ENCODE measurements at regions not wholly inside any gene's neighbourhood (a gene's known extent, or its start where the extent isn't known, plus 50 kb on each side); places are given as distances from the start of the nearest gene placed in this dataset.

DNA sequence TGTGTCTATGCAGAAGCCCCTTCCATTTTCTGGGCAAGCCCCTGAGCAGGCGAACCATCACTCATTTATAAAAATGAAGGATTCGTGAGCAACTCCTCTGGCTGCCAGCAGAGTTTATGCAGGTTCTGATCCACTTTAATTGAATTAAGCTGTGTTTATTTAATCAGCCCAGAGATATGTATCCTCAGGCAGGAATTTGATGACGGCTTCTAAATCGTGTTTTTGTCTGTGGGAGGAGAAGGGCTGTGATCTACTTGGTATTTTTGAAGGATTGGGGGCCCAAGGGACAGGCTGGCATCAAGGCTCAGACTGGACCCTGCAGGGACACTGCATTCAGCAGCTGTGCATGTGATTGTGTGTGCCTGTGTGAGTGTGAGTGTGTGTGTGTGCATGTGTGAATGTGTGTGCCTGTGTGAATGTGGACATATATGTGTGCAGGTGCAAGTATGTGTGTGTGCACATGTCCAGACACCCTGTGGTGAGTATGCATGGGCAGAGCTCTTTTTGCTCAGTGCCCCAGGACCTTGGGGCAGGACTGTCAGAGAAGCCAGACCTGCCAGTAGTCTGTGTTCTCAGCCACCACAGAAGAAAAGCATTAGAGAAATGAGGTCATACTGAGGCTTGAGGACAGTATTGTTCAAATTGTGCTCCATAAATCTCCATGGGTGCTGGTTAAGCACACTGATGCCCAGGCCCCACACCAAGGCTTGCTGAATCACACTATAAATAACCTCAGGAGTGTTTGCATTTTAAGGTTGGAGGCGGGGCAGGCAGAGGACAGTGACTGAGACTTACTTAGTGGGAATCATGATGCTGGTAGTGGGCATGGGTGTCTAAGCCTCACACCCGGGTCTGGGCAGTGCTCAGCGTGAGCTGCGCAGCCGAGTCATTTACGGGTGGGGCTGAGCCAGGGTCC, 164.0 kb downstream of the CARTPT start:
- Histone ChIP-seq H3K9ac (ENCODE audit: insufficient read depth, low read depth, low read length) (no peak overlapping the region), H3K27me3 (ENCODE audit: control insufficient read depth in 1 of 2, insufficient read depth in 2 of 2, low read length in 2 of 2) (peaks cover 0 to 8% of the 10 kb centered on the region in 2 experiments; a peak in 3 of 5 replicates), H3K36me3 (replicated peaks in 1 of 2; ENCODE audit: control insufficient read depth in 1 of 2, insufficient read depth in 2 of 2, low read length in 2 of 2) (no peaks in the 10 kb centered on the region), H3K27ac (ENCODE audit: extremely low read length, insufficient read depth, low read length) (no peak overlapping the region), H3K9me3 (ENCODE audit: low read length) (no peaks in the 10 kb centered on the region), H3K4me2 (ENCODE audit: low read depth, low read length) (no peak overlapping the region), H4K20me1 (ENCODE audit: insufficient read depth, low read length) (no peaks in the 10 kb centered on the region), H3K4me3 (replicated peaks in 1 of 3; ENCODE audit: insufficient read depth in 1 of 3, low read depth in 2 of 3, low read length in 3 of 3) (no peak overlapping the region), H2AFZ (ENCODE audit: low read length) (no peak overlapping the region), H3K4me1 (ENCODE audit: insufficient read depth, low read length) (no peaks in the 10 kb centered on the region), H3K79me2 (ENCODE audit: insufficient read depth, low read length) (no peaks in the 10 kb centered on the region)
- DNase-seq (ENCODE audit: low spot score), result no peak
- 52% methylated on average over 10 of the region's 10 CpGs for WGBS (ENCODE audit: low lambda C conversion rate)
- no peak for TF ChIP-seq ZNF678 (CRISPR knock-in tag; IDR thresholded peaks at IDR 0.05)
- no peak for TF ChIP-seq TBX2 (CRISPR knock-in tag; IDR thresholded peaks at IDR 0.05; ENCODE audit: borderline replicate concordance)
- TF ChIP-seq FOXK2 (IDR thresholded peaks at IDR 0.05), result no peak
- TF ChIP-seq, protein P1, sequence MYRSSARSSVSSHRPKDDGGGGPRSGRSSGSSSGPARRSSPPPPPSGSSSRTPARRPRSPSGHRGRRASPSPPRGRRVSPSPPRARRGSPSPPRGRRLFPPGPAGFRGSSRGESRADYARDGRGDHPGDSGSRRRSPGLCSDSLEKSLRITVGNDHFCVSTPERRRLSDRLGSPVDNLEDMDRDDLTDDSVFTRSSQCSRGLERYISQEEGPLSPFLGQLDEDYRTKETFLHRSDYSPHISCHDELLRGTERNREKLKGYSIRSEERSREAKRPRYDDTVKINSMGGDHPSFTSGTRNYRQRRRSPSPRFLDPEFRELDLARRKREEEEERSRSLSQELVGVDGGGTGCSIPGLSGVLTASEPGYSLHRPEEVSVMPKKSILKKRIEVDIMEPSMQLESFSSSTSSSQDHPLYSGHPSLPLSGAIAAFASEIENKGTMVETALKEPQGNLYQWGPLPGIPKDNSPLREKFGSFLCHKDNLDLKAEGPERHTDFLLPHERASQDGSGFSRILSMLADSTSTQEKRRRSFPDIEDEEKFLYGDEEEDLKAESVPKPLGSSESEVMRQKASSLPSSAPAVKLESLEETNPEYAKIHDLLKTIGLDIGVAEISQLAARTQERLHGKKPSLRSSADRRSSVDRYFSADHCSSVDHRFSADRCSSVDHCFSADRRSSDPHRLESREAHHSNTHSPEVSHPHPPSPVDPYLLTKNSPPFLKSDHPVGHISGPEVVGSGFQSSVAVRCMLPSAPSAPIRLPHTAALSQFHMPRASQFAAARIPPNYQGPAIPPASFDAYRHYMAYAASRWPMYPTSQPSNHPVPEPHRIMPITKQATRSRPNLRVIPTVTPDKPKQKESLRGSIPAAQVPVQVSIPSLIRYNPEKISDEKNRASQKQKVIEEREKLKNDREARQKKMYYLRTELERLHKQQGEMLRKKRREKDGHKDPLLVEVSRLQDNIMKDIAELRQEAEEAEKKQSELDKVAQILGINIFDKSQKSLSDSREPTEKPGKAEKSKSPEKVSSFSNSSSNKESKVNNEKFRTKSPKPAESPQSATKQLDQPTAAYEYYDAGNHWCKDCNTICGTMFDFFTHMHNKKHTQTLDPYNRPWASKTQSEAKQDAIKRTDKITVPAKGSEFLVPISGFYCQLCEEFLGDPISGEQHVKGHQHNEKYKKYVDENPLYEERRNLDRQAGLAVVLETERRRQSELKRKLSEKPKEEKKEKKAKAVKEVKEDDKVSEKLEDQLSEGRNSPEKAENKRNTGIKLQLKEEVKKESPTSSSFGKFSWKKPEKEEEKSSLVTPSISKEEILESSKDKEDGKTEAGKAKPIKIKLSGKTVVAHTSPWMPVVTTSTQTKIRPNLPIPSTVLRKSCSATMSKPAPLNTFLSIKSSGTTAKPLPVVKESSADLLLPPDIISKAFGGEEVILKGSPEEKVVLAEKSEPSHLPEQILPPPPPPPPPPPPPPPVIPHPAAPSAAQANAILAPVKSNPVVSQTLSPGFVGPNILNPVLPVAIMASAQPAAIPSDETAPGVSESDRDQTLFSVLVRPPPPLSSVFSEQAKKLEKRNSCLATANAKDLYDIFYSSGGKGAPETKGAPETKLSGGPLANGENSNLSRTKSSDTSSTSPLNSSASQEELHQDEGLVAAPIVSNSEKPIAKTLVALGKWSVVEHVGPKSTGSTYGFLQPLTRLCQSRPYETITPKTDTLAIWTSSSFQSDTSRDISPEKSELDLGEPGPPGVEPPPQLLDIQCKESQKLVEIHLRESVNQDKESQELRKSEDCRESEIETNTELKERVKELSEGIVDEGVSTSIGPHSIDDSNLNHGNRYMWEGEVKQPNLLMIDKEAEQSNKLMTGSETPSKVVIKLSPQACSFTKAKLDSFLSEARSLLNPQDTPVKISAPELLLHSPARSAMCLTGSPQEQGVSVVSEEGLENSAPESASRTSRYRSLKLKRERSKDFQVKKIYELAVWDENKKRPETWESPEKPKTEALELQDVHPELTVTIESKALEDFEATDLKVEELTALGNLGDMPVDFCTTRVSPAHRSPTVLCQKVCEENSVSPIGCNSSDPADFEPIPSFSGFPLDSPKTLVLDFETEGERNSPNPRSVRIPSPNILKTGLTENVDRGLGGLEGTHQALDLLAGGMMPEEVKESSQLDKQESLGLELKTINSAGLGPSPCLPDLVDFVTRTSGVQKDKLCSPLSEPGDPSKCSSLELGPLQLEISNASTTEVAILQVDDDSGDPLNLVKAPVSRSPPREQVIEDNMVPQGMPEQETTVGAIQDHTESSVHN (CRISPR knock-in tag; IDR thresholded peaks at IDR 0.05), result no peak
- TF ChIP-seq, protein P2, sequence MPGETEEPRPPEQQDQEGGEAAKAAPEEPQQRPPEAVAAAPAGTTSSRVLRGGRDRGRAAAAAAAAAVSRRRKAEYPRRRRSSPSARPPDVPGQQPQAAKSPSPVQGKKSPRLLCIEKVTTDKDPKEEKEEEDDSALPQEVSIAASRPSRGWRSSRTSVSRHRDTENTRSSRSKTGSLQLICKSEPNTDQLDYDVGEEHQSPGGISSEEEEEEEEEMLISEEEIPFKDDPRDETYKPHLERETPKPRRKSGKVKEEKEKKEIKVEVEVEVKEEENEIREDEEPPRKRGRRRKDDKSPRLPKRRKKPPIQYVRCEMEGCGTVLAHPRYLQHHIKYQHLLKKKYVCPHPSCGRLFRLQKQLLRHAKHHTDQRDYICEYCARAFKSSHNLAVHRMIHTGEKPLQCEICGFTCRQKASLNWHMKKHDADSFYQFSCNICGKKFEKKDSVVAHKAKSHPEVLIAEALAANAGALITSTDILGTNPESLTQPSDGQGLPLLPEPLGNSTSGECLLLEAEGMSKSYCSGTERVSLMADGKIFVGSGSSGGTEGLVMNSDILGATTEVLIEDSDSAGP (CRISPR knock-in tag; IDR thresholded peaks at IDR 0.05; ENCODE audit: borderline replicate concordance), result no peak
- no peak for TF ChIP-seq HNRNPH1 (optimal IDR thresholded peaks at IDR 0.05; ENCODE audit: low read depth, low read length)
- TF ChIP-seq ZNF350 (CRISPR knock-in tag; IDR thresholded peaks at IDR 0.05; ENCODE audit: borderline replicate concordance, low read depth), result no peak
- no peak for TF ChIP-seq TAF1 (CRISPR knock-in tag; IDR thresholded peaks at IDR 0.05)
- no peak for TF ChIP-seq ZNF253 (CRISPR knock-in tag; IDR thresholded peaks at IDR 0.05; ENCODE audit: borderline replicate concordance)
- intact Hi-C loops (cut with micrococcal nuclease; ENCODE audit: unreplicated experiment), result no loop called here
- in situ Hi-C loops (cut with HindIII; ENCODE audit: extremely low pct_ligation_motif_present, low pct_unique_long_range_greater_than_20kb), result no loop called here
- CTCF ChIA-PET (ENCODE audit: low intra/inter-chr PET ratio, low total read pairs), result no interaction called here
- FAIRE-seq, result no peak
- no TSS peak for BruUV-seq (replicated peaks)
- ATAC-seq, result no peak
- POLR2A ChIA-PET, result no interaction called here
